ENCODE measurements at regions not wholly inside any gene's neighbourhood (a gene's known extent, or its start where the extent isn't known, plus 50 kb on each side); places are given as distances from the start of the nearest gene placed in this dataset.
A peak's percentile ranks its signal among the peaks of the same experiment; 100 is the strongest.
"Not testable (repeated sequence)": the region's sequence is repeated elsewhere in the genome, so short reads cannot be mapped to it uniquely, and the experiment has no call there.

- Mint-ChIP-seq H3K9me3 (no peaks in the 10 kb centered on the region), H3K36me3 (no peaks in the 10 kb centered on the region), H3K4me3 (no peak overlapping the region), H3K27me3 (peaks cover 4% of the 10 kb centered on the region), H3K4me1 (ENCODE audit: unreplicated experiment) (no peaks in the 10 kb centered on the region), H3K27ac (no peak overlapping the region)
- TF ChIP-seq CTCF (conservative IDR thresholded peaks at IDR 0.05), result peak; percentile 79
- no peak for DNase-seq (ENCODE audit: extremely low spot score, unreplicated experiment)
These were observed 147.5 kb upstream of the FGF10 start for GRCh38 chr5:44536650-44537260.

- H3K9me3 Mint-ChIP-seq, result no peaks in the 10 kb centered on the region
- no peak for DNase-seq (ENCODE audit: extremely low spot score, unreplicated experiment)
- H3K27ac Mint-ChIP-seq, result no peak overlapping the region
- no peaks in the 10 kb centered on the region for H3K36me3 Mint-ChIP-seq
- TF ChIP-seq CTCF (conservative IDR thresholded peaks at IDR 0.05), result no peak
- H3K4me3 Mint-ChIP-seq, result no peak overlapping the region
- H3K27me3 Mint-ChIP-seq, result peaks cover 4% of the 10 kb centered on the region
- no peaks in the 10 kb centered on the region for H3K4me1 Mint-ChIP-seq (ENCODE audit: unreplicated experiment)
These were observed 146.4 kb upstream of the FGF10 start for GRCh38 chr5:44535621-44536020.

DNA sequence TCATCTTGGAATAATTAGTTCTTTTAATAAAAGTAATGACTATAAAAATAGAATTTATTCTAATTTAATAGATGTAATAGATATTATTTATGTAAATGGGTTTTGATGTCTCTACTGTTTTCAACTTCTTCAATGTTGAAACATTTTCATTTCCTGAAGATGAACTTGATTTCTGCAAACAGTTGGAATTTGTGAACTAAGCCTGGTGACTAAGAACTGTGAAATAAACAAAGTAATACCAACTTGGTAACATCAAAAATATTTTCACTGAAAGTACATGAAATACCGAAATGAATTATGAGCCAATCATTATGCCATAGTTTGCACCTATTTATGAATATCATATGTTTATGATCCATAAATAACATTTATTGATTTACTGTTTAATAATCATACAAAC lies 143.8 kb upstream of the FGF10 start:
- no peak overlapping the region for H3K4me3 Mint-ChIP-seq
- TF ChIP-seq CTCF (conservative IDR thresholded peaks at IDR 0.05), result no peak
- DNase-seq (ENCODE audit: extremely low spot score, unreplicated experiment), result no peak
- no peaks in the 10 kb centered on the region for H3K36me3 Mint-ChIP-seq
- no peak overlapping the region for H3K27ac Mint-ChIP-seq
- H3K9me3 Mint-ChIP-seq, result no peaks in the 10 kb centered on the region
- no peaks in the 10 kb centered on the region for H3K27me3 Mint-ChIP-seq
- no peaks in the 10 kb centered on the region for H3K4me1 Mint-ChIP-seq (ENCODE audit: unreplicated experiment)

DNA sequence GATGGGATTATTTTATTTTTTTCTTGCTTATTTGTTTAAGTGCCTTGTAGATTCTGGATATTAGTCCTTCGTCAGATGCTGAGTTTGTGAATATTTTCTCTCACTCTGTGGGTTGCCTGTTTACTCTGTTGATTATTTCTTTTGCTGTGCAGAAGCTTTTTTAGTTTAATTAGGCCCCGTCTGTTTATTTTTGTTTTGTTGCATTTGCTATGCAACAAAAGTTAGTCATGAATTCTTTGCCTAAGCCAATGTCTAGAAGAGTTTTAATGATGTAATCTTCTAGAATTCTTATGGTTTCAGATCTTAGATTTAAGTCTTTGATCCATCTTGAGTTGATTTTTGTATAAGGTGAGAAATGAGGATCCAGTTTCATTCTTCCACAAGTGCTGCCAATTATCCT lies 142.5 kb upstream of the FGF10 start:
- not testable (repeated sequence) for H3K36me3 Mint-ChIP-seq; DNase-seq (ENCODE audit: extremely low spot score, unreplicated experiment); H3K4me3 Mint-ChIP-seq; H3K4me1 Mint-ChIP-seq (ENCODE audit: unreplicated experiment); H3K9me3 Mint-ChIP-seq; H3K27ac Mint-ChIP-seq; H3K27me3 Mint-ChIP-seq

DNA sequence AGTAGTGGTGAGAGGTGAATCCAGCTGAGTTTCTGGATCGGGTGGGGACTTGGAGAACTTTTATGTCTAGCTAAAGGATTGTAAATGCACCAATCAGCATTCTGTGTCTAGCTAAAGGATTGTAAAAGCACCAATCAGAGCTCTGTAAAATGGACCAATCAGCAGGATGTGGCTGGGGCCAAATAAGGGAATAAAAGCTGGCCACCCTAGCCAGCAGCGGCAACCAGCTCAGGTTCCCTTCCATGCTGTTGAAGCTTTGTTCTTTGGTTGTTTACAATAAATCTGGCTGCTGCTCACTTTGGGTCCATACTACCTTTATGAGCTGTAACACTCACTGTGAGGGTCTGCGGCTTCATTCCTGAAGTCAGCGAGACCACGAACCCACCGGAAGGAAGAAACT lies 141.6 kb upstream of the FGF10 start:
- H3K9me3 Mint-ChIP-seq; H3K27me3 Mint-ChIP-seq; H3K4me3 Mint-ChIP-seq; H3K4me1 Mint-ChIP-seq (ENCODE audit: unreplicated experiment); DNase-seq (ENCODE audit: extremely low spot score, unreplicated experiment); H3K36me3 Mint-ChIP-seq; H3K27ac Mint-ChIP-seq: not testable (repeated sequence)

DNA sequence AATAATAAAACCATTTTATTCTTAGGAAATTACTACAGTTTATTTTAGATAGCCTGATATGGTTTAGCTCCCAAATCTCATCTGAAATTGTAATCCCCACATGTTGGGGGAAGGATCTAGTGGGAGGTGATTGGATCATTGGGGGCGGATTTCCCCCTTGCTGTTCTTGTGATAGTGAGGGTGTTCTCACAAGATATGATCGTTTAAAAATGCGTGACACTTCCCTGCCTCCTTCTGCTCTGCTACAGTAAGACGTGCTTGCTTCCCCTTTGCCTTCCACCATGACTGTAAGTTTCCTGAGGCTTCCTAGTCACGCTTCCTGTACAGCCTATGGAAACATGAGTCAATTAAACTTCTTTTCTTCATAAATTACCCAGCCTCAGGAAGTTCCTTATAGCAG lies 122.4 kb upstream of the FGF10 start:
- H3K27me3 Mint-ChIP-seq, result no peaks in the 10 kb centered on the region
- no peak for TF ChIP-seq CTCF (conservative IDR thresholded peaks at IDR 0.05)
- no peak overlapping the region for H3K27ac Mint-ChIP-seq
- H3K4me1 Mint-ChIP-seq (ENCODE audit: unreplicated experiment), result no peaks in the 10 kb centered on the region
- H3K4me3 Mint-ChIP-seq, result no peak overlapping the region
- no peaks in the 10 kb centered on the region for H3K36me3 Mint-ChIP-seq
- no peak for DNase-seq (ENCODE audit: extremely low spot score, unreplicated experiment)
- no peaks in the 10 kb centered on the region for H3K9me3 Mint-ChIP-seq

- H3K27me3 Mint-ChIP-seq, result no peaks in the 10 kb centered on the region
- H3K27ac Mint-ChIP-seq, result no peak overlapping the region
- no peaks in the 10 kb centered on the region for H3K4me1 Mint-ChIP-seq (ENCODE audit: unreplicated experiment)
- no peak overlapping the region for H3K4me3 Mint-ChIP-seq
- no peaks in the 10 kb centered on the region for H3K9me3 Mint-ChIP-seq
- DNase-seq (ENCODE audit: extremely low spot score, unreplicated experiment), result no peak
- TF ChIP-seq CTCF (conservative IDR thresholded peaks at IDR 0.05), result no peak
- no peaks in the 10 kb centered on the region for H3K36me3 Mint-ChIP-seq
These were observed 117.3 kb upstream of the FGF10 start for GRCh38 chr5:44506561-44506960.

Data from type B pancreatic cell (in vitro differentiated cells).